Glutamatergic neuron (in vitro differentiated cells): ENCODE measurements at regions not wholly inside any gene's neighbourhood (a gene's known extent, or its start where the extent isn't known, plus 50 kb on each side); places are given as distances from the start of the nearest gene placed in this dataset.

Experiments used
- DNase-seq: peaks from one replicate; pipeline ENCODE4 v3.0.0; 2022
- H3K27ac Mint-ChIP-seq: one replicate; pipeline ENCODE4 v1.8.0; 2020; ENCODE audit warnings: mild to moderate bottlenecking, mixed read lengths, inconsistent platforms; ENCODE audit not compliant: unreplicated experiment
- H3K27me3 Mint-ChIP-seq: one replicate; pipeline ENCODE4 v1.8.0; 2020; ENCODE audit warnings: mild to moderate bottlenecking, moderate library complexity, mixed read lengths, inconsistent platforms; ENCODE audit not compliant: unreplicated experiment
- H3K36me3 Mint-ChIP-seq: one replicate; pipeline ENCODE4 v1.8.0; 2020; ENCODE audit warnings: mild to moderate bottlenecking, mixed read lengths, inconsistent platforms; ENCODE audit not compliant: unreplicated experiment
- H3K4me1 Mint-ChIP-seq: one replicate; pipeline ENCODE4 v1.8.0; 2020; ENCODE audit warnings: mild to moderate bottlenecking, low read depth, mixed read lengths, inconsistent platforms; ENCODE audit not compliant: unreplicated experiment
- H3K4me3 Mint-ChIP-seq: one replicate; pipeline ENCODE4 v1.8.0; 2020; ENCODE audit warnings: mild to moderate bottlenecking, mixed read lengths, inconsistent platforms; ENCODE audit not compliant: unreplicated experiment
- H3K9me3 Mint-ChIP-seq: one replicate; pipeline ENCODE4 v1.8.0; 2020; ENCODE audit warnings: mild to moderate bottlenecking, moderate library complexity, mixed read lengths, inconsistent platforms; ENCODE audit not compliant: unreplicated experiment
- TF ChIP-seq, protein P1 (sequence below): fragments of 200-600 bp; sonication (generic); IDR thresholded peaks from one replicate; pipeline ENCODE4 v1.5.0; 2021; ENCODE audit not compliant: partially characterized antibody, unreplicated experiment

DNA sequence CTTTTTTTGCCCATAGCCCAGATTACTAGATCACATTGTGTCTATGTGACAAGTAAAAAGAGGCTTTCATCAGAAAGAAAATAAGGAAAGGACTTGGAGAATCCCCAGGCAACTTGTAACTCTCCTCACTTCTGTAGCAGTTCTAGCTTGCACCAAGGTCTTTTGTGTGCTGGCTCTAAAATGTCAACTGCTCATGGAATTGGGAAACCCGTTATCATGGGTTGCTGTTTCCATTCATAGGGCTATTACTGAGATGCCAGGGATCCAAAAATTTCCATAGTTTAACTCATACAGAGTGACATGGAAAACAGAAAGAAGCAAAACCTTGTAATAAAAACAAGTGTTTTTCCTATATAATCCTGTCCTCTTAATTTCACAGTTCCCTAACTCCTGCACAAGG, 123.9 kb upstream of the FBXL7 start:
- DNase-seq, result no peak
- Mint-ChIP-seq H3K4me1 (no peaks in the 10 kb centered on the region), H3K27ac (no peak overlapping the region), H3K36me3 (peaks cover 9% of the 10 kb centered on the region), H3K27me3 (peaks cover 2% of the 10 kb centered on the region), H3K9me3 (no peaks in the 10 kb centered on the region), H3K4me3 (no peak overlapping the region)
- TF ChIP-seq, protein P1, sequence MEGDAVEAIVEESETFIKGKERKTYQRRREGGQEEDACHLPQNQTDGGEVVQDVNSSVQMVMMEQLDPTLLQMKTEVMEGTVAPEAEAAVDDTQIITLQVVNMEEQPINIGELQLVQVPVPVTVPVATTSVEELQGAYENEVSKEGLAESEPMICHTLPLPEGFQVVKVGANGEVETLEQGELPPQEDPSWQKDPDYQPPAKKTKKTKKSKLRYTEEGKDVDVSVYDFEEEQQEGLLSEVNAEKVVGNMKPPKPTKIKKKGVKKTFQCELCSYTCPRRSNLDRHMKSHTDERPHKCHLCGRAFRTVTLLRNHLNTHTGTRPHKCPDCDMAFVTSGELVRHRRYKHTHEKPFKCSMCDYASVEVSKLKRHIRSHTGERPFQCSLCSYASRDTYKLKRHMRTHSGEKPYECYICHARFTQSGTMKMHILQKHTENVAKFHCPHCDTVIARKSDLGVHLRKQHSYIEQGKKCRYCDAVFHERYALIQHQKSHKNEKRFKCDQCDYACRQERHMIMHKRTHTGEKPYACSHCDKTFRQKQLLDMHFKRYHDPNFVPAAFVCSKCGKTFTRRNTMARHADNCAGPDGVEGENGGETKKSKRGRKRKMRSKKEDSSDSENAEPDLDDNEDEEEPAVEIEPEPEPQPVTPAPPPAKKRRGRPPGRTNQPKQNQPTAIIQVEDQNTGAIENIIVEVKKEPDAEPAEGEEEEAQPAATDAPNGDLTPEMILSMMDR, result no peak

DNA sequence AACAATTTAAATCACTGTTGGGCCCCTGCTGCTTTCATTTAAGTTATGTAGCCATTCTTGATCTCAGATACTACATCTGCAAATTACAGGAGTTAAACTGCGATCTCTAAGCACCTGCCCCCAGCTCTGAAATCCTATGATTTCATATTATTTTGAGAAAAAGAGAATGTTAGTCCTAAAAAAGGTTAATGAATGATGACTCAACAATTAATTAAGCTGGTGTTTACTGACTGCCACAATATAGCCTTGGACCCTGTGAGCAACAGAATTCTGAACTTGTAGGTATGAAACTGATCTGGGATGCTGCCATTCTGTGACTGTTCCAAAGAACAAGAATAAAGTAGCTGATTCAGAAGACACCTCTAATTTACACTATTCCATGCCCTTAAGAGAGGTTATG, 124.4 kb upstream of the FBXL7 start:
- no peaks in the 10 kb centered on the region for H3K9me3 Mint-ChIP-seq
- H3K4me3 Mint-ChIP-seq, result no peak overlapping the region
- no peak overlapping the region for H3K27ac Mint-ChIP-seq
- peaks cover 9% of the 10 kb centered on the region for H3K36me3 Mint-ChIP-seq
- DNase-seq, result no peak
- peaks cover 2% of the 10 kb centered on the region for H3K27me3 Mint-ChIP-seq
- TF ChIP-seq, protein P1, result no peak
- no peaks in the 10 kb centered on the region for H3K4me1 Mint-ChIP-seq

DNA sequence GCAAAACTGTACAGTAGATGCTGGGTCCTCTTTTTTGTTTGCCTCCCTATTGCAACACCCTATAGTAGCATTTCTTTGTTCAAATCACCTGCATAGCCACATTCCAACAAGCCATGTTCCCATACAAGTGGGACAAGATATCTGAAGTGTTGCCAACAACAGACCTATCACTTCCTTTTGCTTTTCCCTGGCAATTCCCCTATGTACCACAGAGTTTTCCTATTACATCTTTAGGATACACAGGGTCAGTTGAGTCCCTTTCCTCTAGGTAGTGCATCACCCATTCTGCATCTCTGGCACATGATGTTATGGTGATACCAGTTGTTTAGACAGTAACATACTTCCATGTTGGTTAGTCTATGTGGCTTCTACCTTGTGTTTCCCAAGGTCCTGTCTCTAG, 125.1 kb upstream of the FBXL7 start:
- TF ChIP-seq, protein P1, result no peak
- no peaks in the 10 kb centered on the region for H3K4me1 Mint-ChIP-seq
- no peak overlapping the region for H3K4me3 Mint-ChIP-seq
- no peaks in the 10 kb centered on the region for H3K27me3 Mint-ChIP-seq
- H3K27ac Mint-ChIP-seq, result no peak overlapping the region
- H3K36me3 Mint-ChIP-seq, result peaks cover 5% of the 10 kb centered on the region
- no peaks in the 10 kb centered on the region for H3K9me3 Mint-ChIP-seq
- no peak for DNase-seq

DNA sequence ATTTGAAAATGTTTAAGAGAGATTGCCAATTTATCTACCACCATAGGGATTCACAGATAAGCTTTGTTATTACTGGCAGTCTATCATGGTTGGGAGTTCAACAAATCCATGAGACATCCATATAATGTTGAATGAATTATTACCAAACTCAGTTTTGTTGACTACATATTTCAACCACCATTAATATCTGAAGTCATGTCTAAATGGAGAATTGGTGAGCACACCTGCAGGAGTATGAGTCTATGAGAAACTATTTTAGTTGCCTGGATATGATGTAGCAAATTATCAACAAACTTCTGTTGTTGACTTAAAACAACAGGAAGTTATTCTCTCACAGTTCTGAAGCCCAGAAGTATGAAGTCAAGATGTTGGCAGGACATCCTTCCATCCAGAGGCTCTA, 126.8 kb upstream of the FBXL7 start:
- no peaks in the 10 kb centered on the region for H3K4me1 Mint-ChIP-seq
- no peak overlapping the region for H3K4me3 Mint-ChIP-seq
- no peaks in the 10 kb centered on the region for H3K9me3 Mint-ChIP-seq
- no peaks in the 10 kb centered on the region for H3K27me3 Mint-ChIP-seq
- no peak for DNase-seq
- H3K27ac Mint-ChIP-seq, result no peak overlapping the region
- TF ChIP-seq, protein P1, result no peak
- H3K36me3 Mint-ChIP-seq, result peaks cover 4% of the 10 kb centered on the region

DNA sequence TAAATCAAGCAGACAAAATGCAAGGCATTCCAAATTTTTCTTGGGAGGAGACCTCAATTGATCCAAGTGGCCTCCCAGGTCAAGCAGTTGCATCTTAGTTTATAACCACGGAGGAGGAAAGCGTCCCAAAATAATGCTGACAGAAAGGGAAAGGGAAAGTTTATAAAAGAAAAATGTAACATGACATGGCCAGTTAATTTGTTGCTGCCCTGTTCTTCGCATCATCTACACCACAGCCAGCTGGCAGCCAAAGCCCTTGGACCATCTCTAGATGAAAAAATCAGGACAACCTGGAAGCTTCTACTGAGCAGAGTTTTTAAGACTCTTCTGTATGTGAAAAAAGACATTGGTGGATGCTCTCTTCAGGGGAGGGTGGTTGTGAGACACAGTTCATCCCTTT, 128.8 kb upstream of the FBXL7 start:
- H3K27ac Mint-ChIP-seq, result no peak overlapping the region
- H3K9me3 Mint-ChIP-seq, result no peaks in the 10 kb centered on the region
- DNase-seq, result no peak
- H3K4me3 Mint-ChIP-seq, result no peak overlapping the region
- H3K4me1 Mint-ChIP-seq, result no peaks in the 10 kb centered on the region
- H3K36me3 Mint-ChIP-seq, result peaks cover 13% of the 10 kb centered on the region
- TF ChIP-seq, protein P1, result no peak
- H3K27me3 Mint-ChIP-seq, result no peaks in the 10 kb centered on the region
